ENCODE measurements at regions not wholly inside any gene's neighbourhood (a gene's known extent, or its start where the extent isn't known, plus 50 kb on each side); places are given as distances from the start of the nearest gene placed in this dataset.

DNA sequence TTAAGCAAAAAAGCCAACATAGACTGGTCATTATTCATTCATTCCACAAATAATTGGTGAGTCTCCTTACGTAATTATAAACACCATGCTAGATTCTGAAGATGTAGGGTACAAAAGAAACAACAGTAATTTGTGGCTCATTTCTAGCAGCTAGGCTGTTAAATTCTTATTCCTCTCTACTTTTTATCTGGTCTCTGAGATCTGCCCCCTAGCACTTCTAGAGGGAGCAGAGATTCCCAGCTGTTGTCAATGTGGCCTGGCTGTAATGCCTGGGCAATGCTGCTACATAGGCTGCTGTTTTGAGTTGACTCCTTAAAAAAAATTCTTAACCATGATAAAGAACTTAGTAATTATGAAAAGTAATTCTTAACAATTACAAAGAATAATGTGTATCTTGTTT, 434.9 kb upstream of the THRB start:
- intact Hi-C loops (cut with DNase I) = no loop called here
- TF ChIP-seq, protein P1, sequence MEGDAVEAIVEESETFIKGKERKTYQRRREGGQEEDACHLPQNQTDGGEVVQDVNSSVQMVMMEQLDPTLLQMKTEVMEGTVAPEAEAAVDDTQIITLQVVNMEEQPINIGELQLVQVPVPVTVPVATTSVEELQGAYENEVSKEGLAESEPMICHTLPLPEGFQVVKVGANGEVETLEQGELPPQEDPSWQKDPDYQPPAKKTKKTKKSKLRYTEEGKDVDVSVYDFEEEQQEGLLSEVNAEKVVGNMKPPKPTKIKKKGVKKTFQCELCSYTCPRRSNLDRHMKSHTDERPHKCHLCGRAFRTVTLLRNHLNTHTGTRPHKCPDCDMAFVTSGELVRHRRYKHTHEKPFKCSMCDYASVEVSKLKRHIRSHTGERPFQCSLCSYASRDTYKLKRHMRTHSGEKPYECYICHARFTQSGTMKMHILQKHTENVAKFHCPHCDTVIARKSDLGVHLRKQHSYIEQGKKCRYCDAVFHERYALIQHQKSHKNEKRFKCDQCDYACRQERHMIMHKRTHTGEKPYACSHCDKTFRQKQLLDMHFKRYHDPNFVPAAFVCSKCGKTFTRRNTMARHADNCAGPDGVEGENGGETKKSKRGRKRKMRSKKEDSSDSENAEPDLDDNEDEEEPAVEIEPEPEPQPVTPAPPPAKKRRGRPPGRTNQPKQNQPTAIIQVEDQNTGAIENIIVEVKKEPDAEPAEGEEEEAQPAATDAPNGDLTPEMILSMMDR (IDR thresholded peaks at IDR 0.05) = no peak
- Histone ChIP-seq H3K4me1 (no peaks in the 10 kb centered on the region), H3K36me3 (no peaks in the 10 kb centered on the region), H3K4me3 (no peak overlapping the region), H3K27ac (no peak overlapping the region), H3K27me3 (no peaks in the 10 kb centered on the region), H3K9me3 (no peaks in the 10 kb centered on the region)
- DNase-seq (ENCODE audit: low spot score in 2 of 2) = no peak

DNA sequence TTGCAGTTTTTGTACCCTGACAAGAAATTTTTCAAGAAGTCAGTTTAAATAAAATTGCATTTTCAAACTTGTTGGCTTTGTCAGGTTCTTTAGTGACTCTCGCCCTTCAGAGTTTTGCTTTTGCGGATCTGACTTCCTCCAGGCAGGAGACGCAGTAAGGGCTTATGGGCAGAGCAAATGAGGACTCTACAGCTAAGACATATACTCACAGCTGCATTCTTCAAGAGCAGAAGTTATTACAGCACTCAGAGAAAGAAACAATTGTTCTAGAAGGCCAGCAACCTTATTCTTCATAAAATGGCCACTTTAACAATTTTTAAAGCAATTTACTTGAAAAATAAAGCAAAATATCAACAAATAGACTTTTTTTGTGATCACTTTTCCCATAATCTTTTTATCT, 438.8 kb upstream of the THRB start:
- no peak for DNase-seq (ENCODE audit: low spot score in 2 of 2)
- Histone ChIP-seq H3K9me3 (no peaks in the 10 kb centered on the region), H3K36me3 (no peaks in the 10 kb centered on the region)

DNA sequence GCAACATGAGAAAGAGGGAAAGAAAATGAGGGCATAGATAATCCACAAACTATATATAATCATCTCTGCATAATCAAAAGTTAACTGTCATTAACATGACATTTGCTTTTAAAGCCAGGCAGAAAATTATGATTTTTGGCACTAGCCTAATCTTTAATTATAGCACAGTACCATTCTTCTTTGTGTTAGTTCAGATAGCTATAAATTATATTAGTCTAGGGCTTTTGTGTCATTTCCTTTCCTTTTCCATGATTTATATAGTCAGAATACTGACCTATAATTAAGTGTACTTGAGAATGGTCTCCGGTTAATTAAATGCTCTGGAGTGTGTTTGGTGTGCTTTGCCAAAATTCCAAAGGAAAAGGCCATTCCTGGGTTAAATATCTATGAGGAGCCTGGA, 441.9 kb upstream of the THRB start:
- H3K36me3 ChIP-seq = no peaks in the 10 kb centered on the region
- no peak overlapping the region for H3K4me3 ChIP-seq
- TF ChIP-seq, protein P1 (IDR thresholded peaks at IDR 0.05) = no peak
- H3K27me3 ChIP-seq = no peaks in the 10 kb centered on the region
- no peaks in the 10 kb centered on the region for H3K4me1 ChIP-seq
- H3K9me3 ChIP-seq = no peaks in the 10 kb centered on the region
- no peak overlapping the region for H3K27ac ChIP-seq
- DNase-seq (ENCODE audit: low spot score in 2 of 2) = no peak
- intact Hi-C loops (cut with DNase I) = no loop called here

More for the DNA sequence above, 438.8 kb upstream of the THRB start:
- no peaks in the 10 kb centered on the region for H3K4me1 ChIP-seq
- H3K27me3 ChIP-seq = no peaks in the 10 kb centered on the region
- TF ChIP-seq, protein P1 (IDR thresholded peaks at IDR 0.05) = no peak
- no peak overlapping the region for H3K4me3 ChIP-seq
- H3K27ac ChIP-seq = no peak overlapping the region
- intact Hi-C loops (cut with DNase I) = no loop called here

DNA sequence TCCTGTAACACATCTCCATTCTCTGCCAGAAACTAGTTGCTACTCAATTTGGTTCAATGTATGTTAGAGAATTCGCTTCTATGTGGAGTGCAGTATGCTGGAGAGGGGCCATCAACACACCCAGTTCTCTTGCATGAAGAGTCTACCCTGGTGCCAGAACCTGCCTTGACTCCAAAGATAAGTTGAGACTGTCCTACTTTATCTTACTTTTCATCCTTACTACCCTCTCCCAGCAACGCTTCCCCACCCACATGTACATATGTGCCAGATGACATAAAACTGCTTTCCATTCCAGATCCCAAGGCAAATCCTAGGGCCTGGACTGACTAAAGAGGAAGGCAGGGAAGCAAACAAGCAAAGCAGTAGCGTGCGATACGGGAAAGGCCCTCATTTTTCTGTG, 442.6 kb upstream of the THRB start:
- Histone ChIP-seq H3K36me3 (no peaks in the 10 kb centered on the region), H3K4me1 (no peaks in the 10 kb centered on the region), H3K4me3 (no peak overlapping the region), H3K27ac (no peak overlapping the region), H3K27me3 (no peaks in the 10 kb centered on the region), H3K9me3 (no peaks in the 10 kb centered on the region)
- intact Hi-C loops (cut with DNase I) = no loop called here
- DNase-seq (ENCODE audit: low spot score in 2 of 2) = no peak
- TF ChIP-seq, protein P1 (IDR thresholded peaks at IDR 0.05) = no peak

DNA sequence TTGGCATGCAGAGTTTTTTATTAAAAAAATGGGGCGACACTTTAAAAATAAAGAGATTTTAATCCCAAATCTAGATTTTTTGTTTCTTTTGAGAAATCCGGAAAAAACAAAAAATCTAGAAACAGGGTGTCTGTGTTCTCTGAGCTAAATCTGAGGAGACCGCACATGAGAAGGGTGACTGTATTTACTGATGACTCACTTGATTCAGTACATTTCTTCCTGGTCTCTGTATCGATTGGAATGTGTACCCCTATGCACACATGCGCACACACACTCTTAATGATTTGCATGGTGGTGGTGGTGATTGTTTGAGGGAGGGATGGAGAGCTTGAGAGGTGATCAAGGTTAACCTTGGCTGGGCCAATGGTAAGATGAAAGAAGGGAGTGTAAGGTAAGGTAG, 443.1 kb upstream of the THRB start:
- no peaks in the 10 kb centered on the region for H3K9me3 ChIP-seq
- no peak overlapping the region for H3K4me3 ChIP-seq
- H3K4me1 ChIP-seq = no peaks in the 10 kb centered on the region
- intact Hi-C loops (cut with DNase I) = no loop called here
- DNase-seq (ENCODE audit: low spot score in 2 of 2) = no peak
- TF ChIP-seq, protein P1 (IDR thresholded peaks at IDR 0.05) = no peak
- H3K27me3 ChIP-seq = no peaks in the 10 kb centered on the region
- H3K36me3 ChIP-seq = no peaks in the 10 kb centered on the region
- no peak overlapping the region for H3K27ac ChIP-seq

DNA sequence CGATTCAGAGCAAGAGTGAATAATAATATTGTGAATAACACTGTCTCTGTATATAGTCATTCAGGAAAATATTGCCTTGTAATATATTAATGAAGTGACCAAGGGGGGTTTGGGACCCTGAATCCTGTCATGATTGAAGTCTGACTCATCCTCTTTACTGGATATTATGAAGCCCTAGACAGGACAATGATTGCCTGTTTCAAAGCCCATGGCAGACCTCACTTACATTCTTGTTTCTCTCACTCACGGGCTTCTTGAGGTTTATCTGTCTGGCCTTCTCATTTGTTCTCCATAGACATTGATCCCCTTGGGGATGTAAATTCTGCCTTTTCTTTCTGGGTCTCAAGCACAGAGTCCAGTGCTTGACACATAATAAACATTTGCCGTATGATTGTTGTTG, 449.3 kb upstream of the THRB start:
- Histone ChIP-seq H3K9me3 (no peaks in the 10 kb centered on the region), H3K4me3 (no peak overlapping the region), H3K36me3 (no peaks in the 10 kb centered on the region), H3K27ac (no peak overlapping the region), H3K4me1 (no peaks in the 10 kb centered on the region), H3K27me3 (no peaks in the 10 kb centered on the region)
- TF ChIP-seq, protein P1 (IDR thresholded peaks at IDR 0.05) = no peak
- intact Hi-C loops (cut with DNase I) = no loop called here
- no peak for DNase-seq (ENCODE audit: low spot score in 2 of 2)

All from ascending aorta (tissue), 2 donors.